HK-2 (cell line): ENCODE measurements at regions not wholly inside any gene's neighbourhood (a gene's known extent, or its start where the extent isn't known, plus 50 kb on each side); places are given as distances from the start of the nearest gene placed in this dataset.
A peak's percentile ranks its signal among the peaks of the same experiment; 100 is the strongest.
"Not testable (repeated sequence)": the region's sequence is repeated elsewhere in the genome, so short reads cannot be mapped to it uniquely, and the experiment has no call there.

Source experiments
- DNase-seq: peaks from one replicate; pipeline ENCODE4 v3.0.0-alpha.2; 2018; ENCODE audit not compliant: unreplicated experiment

- no peak for DNase-seq
These were observed 193.7 kb downstream of the TTC39B start for GRCh38 chr9:15113288-15113687.

GRCh38 chr9:15111071-15111470 is 195.9 kb downstream of the TTC39B start:
- DNase-seq: no peak

- peak; percentile 5 for DNase-seq
These were observed 194.7 kb upstream of the FREM1 start for GRCh38 chr9:15104826-15105420.

GRCh38 chr9:15103290-15103689 is 193.1 kb upstream of the FREM1 start:
- no peak for DNase-seq

GRCh38 chr9:15101095-15101494 is 190.9 kb upstream of the FREM1 start:
- DNase-seq: no peak

GRCh38 chr9:15100571-15100970 is 190.3 kb upstream of the FREM1 start:
- DNase-seq: no peak

- no peak for DNase-seq
These were observed 186.7 kb upstream of the FREM1 start for GRCh38 chr9:15096972-15097371.

- DNase-seq: no peak
These were observed 176.6 kb upstream of the FREM1 start for GRCh38 chr9:15086778-15087324.

GRCh38 chr9:15086156-15086763 is 176.0 kb upstream of the FREM1 start:
- DNase-seq: no peak

GRCh38 chr9:15081021-15081753 is 171.0 kb upstream of the FREM1 start:
- no peak for DNase-seq

- DNase-seq: no peak
These were observed 170.2 kb upstream of the FREM1 start for GRCh38 chr9:15080401-15080800.

- no peak for DNase-seq
These were observed 169.8 kb upstream of the FREM1 start for GRCh38 chr9:15079989-15080388.

- DNase-seq: no peak
These were observed 167.9 kb upstream of the FREM1 start for GRCh38 chr9:15077946-15078729.

- DNase-seq: no peak
These were observed 163.4 kb upstream of the FREM1 start for GRCh38 chr9:15073620-15074019.

GRCh38 chr9:15070716-15071115 is 160.5 kb upstream of the FREM1 start:
- DNase-seq: no peak

- DNase-seq: no peak
These were observed 158.9 kb upstream of the FREM1 start for GRCh38 chr9:15069106-15069505.

GRCh38 chr9:15068261-15068660 is 158.0 kb upstream of the FREM1 start:
- no peak for DNase-seq

- DNase-seq: no peak
These were observed 148.8 kb upstream of the FREM1 start for GRCh38 chr9:15059003-15059402.

- DNase-seq: no peak
These were observed 148.0 kb upstream of the FREM1 start for GRCh38 chr9:15058236-15058635.

GRCh38 chr9:15055284-15055683 is 145.1 kb upstream of the FREM1 start:
- not testable (repeated sequence) for DNase-seq

GRCh38 chr9:15048772-15049171 is 138.5 kb upstream of the FREM1 start:
- no peak for DNase-seq

- no peak for DNase-seq
These were observed 136.9 kb upstream of the FREM1 start for GRCh38 chr9:15047028-15047551.
